ENCODE measurements at regions not wholly inside any gene's neighbourhood (a gene's known extent, or its start where the extent isn't known, plus 50 kb on each side); places are given as distances from the start of the nearest gene placed in this dataset.

GRCh38 chr6:23601811-23602345, 524.1 kb upstream of the NRSN1 start:
- TF ChIP-seq CTCF (IDR thresholded peaks at IDR 0.05) (no peak), MAZ (IDR thresholded peaks at IDR 0.05; ENCODE audit: borderline replicate concordance, low read depth, low read length) (no peak), POLR2A (IDR thresholded peaks at IDR 0.05; ENCODE audit: low read length) (no peak), PBX3 (IDR thresholded peaks at IDR 0.05) (no peak), PHF8 (IDR thresholded peaks at IDR 0.05; ENCODE audit: borderline replicate concordance, low read depth) (no peak), ELK1 (IDR thresholded peaks at IDR 0.05; ENCODE audit: low read depth, low read length) (no peak), CEBPB (IDR thresholded peaks at IDR 0.05) (no peak)

All from A549 (cell line).